HG03520 (cell line): ENCODE measurements at regions not wholly inside any gene's neighbourhood (a gene's known extent, or its start where the extent isn't known, plus 50 kb on each side); places are given as distances from the start of the nearest gene placed in this dataset.
"Not testable (repeated sequence)": the region's sequence is repeated elsewhere in the genome, so short reads cannot be mapped to it uniquely, and the experiment has no call there.

Source experiments
- ATAC-seq: cut with Tn5 transposase; IDR thresholded peaks from one replicate; pipeline ENCODE4 v1.9.1; 2021; ENCODE audit warnings: mild to moderate bottlenecking, moderate library complexity; ENCODE audit not compliant: unreplicated experiment

GRCh38 chr9:102405218-102405867 lies 589.8 kb upstream of the CYLC2 start:
- no peak for ATAC-seq

GRCh38 chr9:102403514-102403913 lies 591.6 kb upstream of the CYLC2 start:
- ATAC-seq, result no peak

- no peak for ATAC-seq
Measured at GRCh38 chr9:102398205-102398604, 596.9 kb upstream of the CYLC2 start.

- not testable (repeated sequence) for ATAC-seq
Measured at GRCh38 chr9:102385620-102386019, 609.5 kb upstream of the CYLC2 start.

GRCh38 chr9:102362470-102363132 lies 624.2 kb upstream of the GRIN3A start:
- no peak for ATAC-seq

GRCh38 chr9:102360846-102361245 lies 622.4 kb upstream of the GRIN3A start:
- ATAC-seq, result no peak

- ATAC-seq, result no peak
Measured at GRCh38 chr9:102355982-102356381, 617.5 kb upstream of the GRIN3A start.

GRCh38 chr9:102354041-102354440 lies 615.6 kb upstream of the GRIN3A start:
- no peak for ATAC-seq

GRCh38 chr9:102337471-102337870 lies 599.0 kb upstream of the GRIN3A start:
- ATAC-seq, result not testable (repeated sequence)

GRCh38 chr9:102309379-102309778 lies 570.9 kb upstream of the GRIN3A start:
- ATAC-seq, result no peak

- ATAC-seq, result no peak
Measured at GRCh38 chr9:102295188-102295587, 556.7 kb upstream of the GRIN3A start.

- ATAC-seq, result no peak
Measured at GRCh38 chr9:102273952-102274351, 535.5 kb upstream of the GRIN3A start.

- no peak for ATAC-seq
Measured at GRCh38 chr9:102253099-102253498, 514.7 kb upstream of the GRIN3A start.

- ATAC-seq, result no peak
Measured at GRCh38 chr9:102244916-102245315, 506.5 kb upstream of the GRIN3A start.

GRCh38 chr9:102237520-102237919 lies 499.1 kb upstream of the GRIN3A start:
- no peak for ATAC-seq

- no peak for ATAC-seq
Measured at GRCh38 chr9:102237094-102237493, 498.6 kb upstream of the GRIN3A start.

GRCh38 chr9:102227416-102227815 lies 489.0 kb upstream of the GRIN3A start:
- not testable (repeated sequence) for ATAC-seq

GRCh38 chr9:102225841-102226441 lies 487.5 kb upstream of the GRIN3A start:
- no peak for ATAC-seq

- ATAC-seq, result not testable (repeated sequence)
Measured at GRCh38 chr9:102223320-102224136, 485.1 kb upstream of the GRIN3A start.

GRCh38 chr9:102209176-102209575 lies 470.7 kb upstream of the GRIN3A start:
- ATAC-seq, result no peak

GRCh38 chr9:102206432-102206831 lies 468.0 kb upstream of the GRIN3A start:
- no peak for ATAC-seq
